Fibroblast of lung (primary cell): ENCODE measurements at regions not wholly inside any gene's neighbourhood (a gene's known extent, or its start where the extent isn't known, plus 50 kb on each side); places are given as distances from the start of the nearest gene placed in this dataset.

Source experiments
- DNase-seq, 2 donors: peaks; one replicate each; pipeline versions ENCODE4 v3.0.0 to v3.0.0-alpha.2; 2010; ENCODE audit warnings: low read depth in 2 of 2
- H2AFZ ChIP-seq: 2 replicates; pipeline ENCODE4 v1.5.1; 2012; ENCODE audit warnings: low read length, control low read depth, inconsistent platforms
- H3K27ac ChIP-seq: 2 replicates; pipeline ENCODE4 v1.5.1; 2011; ENCODE audit warnings: low read length, control low read depth; ENCODE audit not compliant: insufficient read depth
- H3K27me3 ChIP-seq: 2 replicates; pipeline ENCODE4 v1.5.1; 2011; ENCODE audit warnings: mild to moderate bottlenecking, low read length; ENCODE audit not compliant: control insufficient read depth, insufficient read depth
- H3K36me3 ChIP-seq: 2 replicates; pipeline ENCODE4 v1.5.1; 2011; ENCODE audit warnings: low read length; ENCODE audit not compliant: control insufficient read depth, insufficient read depth
- H3K4me1 ChIP-seq: 2 replicates; pipeline ENCODE4 v1.5.1; 2011; ENCODE audit warnings: low read length; ENCODE audit not compliant: control insufficient read depth, insufficient read depth; ENCODE audit errors: extremely low read depth
- H3K4me2 ChIP-seq: 2 replicates; pipeline ENCODE4 v1.5.1; 2011; ENCODE audit warnings: low read length, control low read depth; ENCODE audit not compliant: insufficient read depth; ENCODE audit errors: extremely low read depth
- H3K4me3 ChIP-seq, 4 experiments: fragments of 200-600 bp in 1 of 4; sonication (generic) in 1 of 4; replicated peaks in 1 of 4; 2 replicates each; pipeline ENCODE4 v1.5.1; 2011 to 2016; ENCODE audit warnings: low read length in 4 of 4, low read depth in 3 of 4, mild to moderate bottlenecking in 3 of 4, control low read depth in 2 of 4, inconsistent platforms in 1 of 4, mixed read lengths in 1 of 4; ENCODE audit not compliant: insufficient read depth in 1 of 4; ENCODE audit errors: control extremely low read depth in 1 of 4
- H3K79me2 ChIP-seq: 2 replicates; pipeline ENCODE4 v1.5.1; 2012; ENCODE audit warnings: mild to moderate bottlenecking, low read length, inconsistent platforms; ENCODE audit not compliant: control insufficient read depth, insufficient read depth
- H3K9ac ChIP-seq: 2 replicates; pipeline ENCODE4 v1.5.1; 2011; ENCODE audit warnings: mild to moderate bottlenecking, low read length, control low read depth; ENCODE audit not compliant: insufficient read depth
- H3K9me3 ChIP-seq: 2 replicates; pipeline ENCODE4 v1.5.1; 2012; ENCODE audit warnings: low read depth, low read length; ENCODE audit not compliant: control insufficient read depth, insufficient read depth
- H4K20me1 ChIP-seq: 2 replicates; pipeline ENCODE4 v1.5.1; 2011; ENCODE audit warnings: low read length; ENCODE audit not compliant: control insufficient read depth, insufficient read depth; ENCODE audit errors: extremely low read depth
- CTCF ChIP-seq, 2 donors: IDR thresholded peaks in 1 of 2; conservative IDR thresholded peaks in 1 of 2; 1 replicate in 1 of 2; 2 replicates in 1 of 2; pipeline ENCODE4 v1.5.1; 2011 to 2012; ENCODE audit warnings: low read length in 2 of 2, control low read depth in 1 of 2, inconsistent platforms in 1 of 2, low read depth in 1 of 2, mild to moderate bottlenecking in 1 of 2
- EZH2 ChIP-seq: IDR thresholded peaks from 2 replicates; pipeline ENCODE4 v1.5.1; 2012; ENCODE audit warnings: low read length, control low read depth, mild to moderate bottlenecking; ENCODE audit errors: missing control alignments

- TF ChIP-seq CTCF (conservative IDR thresholded peaks at IDR 0.05 in 1 of 2, IDR thresholded peaks at IDR 0.05 in 1 of 2; ENCODE audit: low read depth in 1 of 2, low read length in 2 of 2) = no peak
- TF ChIP-seq EZH2 = no peak
These were observed 1016.4 kb upstream of the TYRP1 start for GRCh38 chr9:11676821-11677220.

DNA sequence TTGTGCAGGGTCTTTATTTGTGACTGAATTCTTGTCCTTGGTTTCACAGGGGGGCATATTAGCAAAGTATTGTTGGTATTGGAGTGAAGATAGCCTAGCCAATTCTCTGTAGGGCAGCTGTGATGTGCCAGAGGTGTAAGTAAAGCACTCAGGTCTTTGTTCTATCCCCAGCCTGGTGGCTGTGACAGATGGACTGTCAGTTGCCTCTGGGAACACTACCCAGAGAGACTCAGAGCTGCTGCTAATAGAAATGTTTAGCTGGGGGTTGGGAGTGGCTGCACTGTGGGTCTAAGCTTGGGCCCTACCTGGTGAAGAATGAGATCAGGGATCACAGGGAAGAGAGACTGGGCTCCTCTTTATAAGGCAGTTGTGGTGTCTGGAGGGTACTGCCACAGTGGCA, 1006.5 kb upstream of the TYRP1 start:
- Histone ChIP-seq H3K27me3 (no peaks in the 10 kb centered on the region), H3K79me2 (no peaks in the 10 kb centered on the region), H3K27ac (no peak overlapping the region), H3K4me1 (no peaks in the 10 kb centered on the region), H2AFZ (no peak overlapping the region), H3K9me3 (no peaks in the 10 kb centered on the region), H3K9ac (no peak overlapping the region), H3K4me3 (no peak overlapping the region), H4K20me1 (no peaks in the 10 kb centered on the region), H3K4me2 (no peak overlapping the region), H3K36me3 (no peaks in the 10 kb centered on the region)
- no peak for DNase-seq
- no peak for TF ChIP-seq EZH2
- no peak for TF ChIP-seq CTCF (conservative IDR thresholded peaks at IDR 0.05 in 1 of 2, IDR thresholded peaks at IDR 0.05 in 1 of 2; ENCODE audit: low read depth in 1 of 2, low read length in 2 of 2)

More at GRCh38 chr9:11676821-11677220, 1016.4 kb upstream of the TYRP1 start:
- Histone ChIP-seq H3K27me3 (no peaks in the 10 kb centered on the region), H4K20me1 (no peaks in the 10 kb centered on the region), H3K4me3 (no peak overlapping the region), H3K9me3 (no peaks in the 10 kb centered on the region), H3K4me1 (no peaks in the 10 kb centered on the region), H3K27ac (no peak overlapping the region), H3K36me3 (no peaks in the 10 kb centered on the region), H3K4me2 (no peak overlapping the region), H3K79me2 (no peaks in the 10 kb centered on the region), H3K9ac (no peak overlapping the region), H2AFZ (no peak overlapping the region)
- no peak for DNase-seq

- no peak for DNase-seq
- no peak overlapping the region for H2AFZ ChIP-seq
These were observed 996.1 kb upstream of the TYRP1 start for GRCh38 chr9:11697126-11697525.

More at GRCh38 chr9:11697126-11697525, 996.1 kb upstream of the TYRP1 start:
- no peak overlapping the region for H3K4me2 ChIP-seq
- H3K27me3 ChIP-seq = no peaks in the 10 kb centered on the region
- H3K79me2 ChIP-seq = no peaks in the 10 kb centered on the region
- H3K9me3 ChIP-seq = no peaks in the 10 kb centered on the region
- no peaks in the 10 kb centered on the region for H3K36me3 ChIP-seq
- H3K9ac ChIP-seq = no peak overlapping the region
- H3K4me3 ChIP-seq = no peak overlapping the region
- no peak overlapping the region for H3K27ac ChIP-seq
- H4K20me1 ChIP-seq = no peaks in the 10 kb centered on the region
- TF ChIP-seq EZH2 (no peak), CTCF (conservative IDR thresholded peaks at IDR 0.05 in 1 of 2, IDR thresholded peaks at IDR 0.05 in 1 of 2; ENCODE audit: low read depth in 1 of 2, low read length in 2 of 2) (no peak)
- no peaks in the 10 kb centered on the region for H3K4me1 ChIP-seq
